Testis (tissue), 2 donors: ENCODE measurements at regions not wholly inside any gene's neighbourhood (a gene's known extent, or its start where the extent isn't known, plus 50 kb on each side); places are given as distances from the start of the nearest gene placed in this dataset.
A peak's percentile ranks its signal among the peaks of the same experiment; 100 is the strongest.

Experiments used
- DNase-seq: peaks from one replicate; pipeline ENCODE4 v3.0.0-alpha.2; 2019
- H3K27ac ChIP-seq, 2 donors: fragments of 200-600 bp; sonication (generic); one replicate each; pipeline ENCODE4 v1.5.1; 2019
- H3K27me3 ChIP-seq: fragments of 200-600 bp; sonication (generic); one replicate; pipeline ENCODE4 v1.5.1; 2019
- H3K36me3 ChIP-seq: fragments of 200-600 bp; sonication (generic); one replicate; pipeline ENCODE4 v1.5.1; 2017; ENCODE audit warnings: low read depth; ENCODE audit errors: missing control alignments
- H3K4me1 ChIP-seq: fragments of 200-600 bp; sonication (generic); one replicate; pipeline ENCODE4 v1.5.1; 2019
- H3K4me3 ChIP-seq, 2 donors: fragments of 200-600 bp; sonication (generic); one replicate each; pipeline ENCODE4 v1.5.1; 2017 to 2019
- H3K9me3 ChIP-seq: fragments of 200-600 bp; sonication (generic); one replicate; pipeline ENCODE4 v1.5.1; 2017
- POLR2A ChIP-seq: fragments of 450-650 bp; IDR thresholded peaks from one replicate; pipeline ENCODE4 v1.6.1; 2017; ENCODE audit warnings: antibody characterized with exemption, mild to moderate bottlenecking, moderate library complexity
- WGBS, 2 donors: methylation state at CpG; one replicate each; pipeline ENCODE4 v1.1.5; 2018; 5-methylcytosine and 5-hydroxymethylcytosine counted together
- intact Hi-C: fragments of 100-400 bp; cut with DNase I; formaldehyde crosslinking; loops from one replicate; pipeline ENCODE4 v1.15.1; 2023; ENCODE audit warnings: low total_unique reads
- TF ChIP-seq, protein P1 (sequence below), 3 experiments: fragments of 450-650 bp in 2 of 3; fragments of 200-600 bp in 1 of 3; sonication (generic) in 1 of 3; IDR thresholded peaks; one replicate each; pipeline ENCODE4 v1.5.1; 2016 to 2019; ENCODE audit warnings: antibody characterized with exemption in 3 of 3, mild to moderate bottlenecking in 2 of 3, moderate library complexity in 1 of 3

DNA sequence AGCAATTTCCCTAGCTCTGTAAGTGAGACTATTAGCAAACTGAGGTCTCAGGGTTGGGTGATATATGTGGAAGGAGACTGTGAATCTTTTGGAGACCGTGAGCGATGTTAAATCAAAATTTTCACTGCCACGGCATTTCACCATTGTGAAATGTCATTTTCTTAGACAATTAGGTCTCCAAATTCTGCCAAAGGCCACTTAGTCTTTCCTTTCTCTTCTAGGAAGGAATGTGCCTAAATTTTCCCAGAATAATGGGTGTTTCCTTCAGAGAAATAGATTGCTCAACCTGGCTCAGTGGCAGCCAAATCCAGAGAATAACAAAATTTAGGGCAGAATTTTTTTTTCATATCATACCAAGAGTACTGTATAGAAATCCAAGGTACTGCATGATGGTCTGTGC, 64.5 kb upstream of the SCEL start:
- Histone ChIP-seq H3K36me3 (no peaks in the 10 kb centered on the region), H3K4me3 (no peak overlapping the region), H3K27me3 (no peaks in the 10 kb centered on the region), H3K9me3 (no peaks in the 10 kb centered on the region), H3K27ac (no peak overlapping the region), H3K4me1 (no peaks in the 10 kb centered on the region)
- WGBS, 2 donors = 93 to 94% methylated on average over 3 of the region's 3 CpGs
- no peak for DNase-seq
- TF ChIP-seq, protein P1, sequence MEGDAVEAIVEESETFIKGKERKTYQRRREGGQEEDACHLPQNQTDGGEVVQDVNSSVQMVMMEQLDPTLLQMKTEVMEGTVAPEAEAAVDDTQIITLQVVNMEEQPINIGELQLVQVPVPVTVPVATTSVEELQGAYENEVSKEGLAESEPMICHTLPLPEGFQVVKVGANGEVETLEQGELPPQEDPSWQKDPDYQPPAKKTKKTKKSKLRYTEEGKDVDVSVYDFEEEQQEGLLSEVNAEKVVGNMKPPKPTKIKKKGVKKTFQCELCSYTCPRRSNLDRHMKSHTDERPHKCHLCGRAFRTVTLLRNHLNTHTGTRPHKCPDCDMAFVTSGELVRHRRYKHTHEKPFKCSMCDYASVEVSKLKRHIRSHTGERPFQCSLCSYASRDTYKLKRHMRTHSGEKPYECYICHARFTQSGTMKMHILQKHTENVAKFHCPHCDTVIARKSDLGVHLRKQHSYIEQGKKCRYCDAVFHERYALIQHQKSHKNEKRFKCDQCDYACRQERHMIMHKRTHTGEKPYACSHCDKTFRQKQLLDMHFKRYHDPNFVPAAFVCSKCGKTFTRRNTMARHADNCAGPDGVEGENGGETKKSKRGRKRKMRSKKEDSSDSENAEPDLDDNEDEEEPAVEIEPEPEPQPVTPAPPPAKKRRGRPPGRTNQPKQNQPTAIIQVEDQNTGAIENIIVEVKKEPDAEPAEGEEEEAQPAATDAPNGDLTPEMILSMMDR (IDR thresholded peaks at IDR 0.05) = no peak
- TF ChIP-seq POLR2A = no peak
- intact Hi-C loops = no loop called here

DNA sequence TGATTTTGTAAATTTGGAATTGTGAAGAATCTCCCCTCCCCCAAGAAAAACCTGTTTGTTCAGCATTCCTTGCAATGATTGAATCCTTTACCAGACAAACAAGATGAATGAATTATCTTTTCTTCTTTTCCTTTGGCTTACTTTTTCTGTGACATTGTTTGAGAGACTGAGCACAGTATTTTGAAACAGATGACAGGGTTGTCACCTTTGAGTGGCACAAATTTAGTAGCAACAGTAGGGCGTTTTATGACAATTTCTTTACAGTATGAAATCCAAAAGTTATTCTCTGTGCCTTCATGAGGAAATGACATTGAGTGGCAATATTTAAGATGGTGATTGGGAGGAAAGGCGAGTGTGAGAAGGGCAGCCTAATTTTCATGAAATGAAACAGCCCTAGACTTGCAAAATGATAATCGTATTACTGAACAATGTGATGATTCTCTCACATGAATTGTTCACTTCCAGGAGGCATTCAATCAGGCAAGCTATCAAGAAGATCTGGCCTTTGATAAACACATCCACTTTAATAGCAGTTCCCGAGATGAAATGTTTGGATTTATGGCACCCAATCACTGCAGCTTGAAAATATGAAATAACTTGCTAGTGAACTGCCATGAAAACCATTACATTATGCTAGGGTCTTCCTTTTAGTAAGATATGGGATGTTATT, 68.6 kb upstream of the SCEL start:
- no peaks in the 10 kb centered on the region for H3K27me3 ChIP-seq
- H3K36me3 ChIP-seq = no peaks in the 10 kb centered on the region
- H3K4me1 ChIP-seq = no peaks in the 10 kb centered on the region
- no peak overlapping the region for H3K27ac ChIP-seq
- intact Hi-C loops = no loop called here
- 77 to 86% methylated on average over 4 of the region's 4 CpGs for WGBS, 2 donors
- TF ChIP-seq, protein P1 (IDR thresholded peaks at IDR 0.05) = no peak
- no peak for TF ChIP-seq POLR2A
- no peak overlapping the region for H3K4me3 ChIP-seq
- no peaks in the 10 kb centered on the region for H3K9me3 ChIP-seq
- no peak for DNase-seq

DNA sequence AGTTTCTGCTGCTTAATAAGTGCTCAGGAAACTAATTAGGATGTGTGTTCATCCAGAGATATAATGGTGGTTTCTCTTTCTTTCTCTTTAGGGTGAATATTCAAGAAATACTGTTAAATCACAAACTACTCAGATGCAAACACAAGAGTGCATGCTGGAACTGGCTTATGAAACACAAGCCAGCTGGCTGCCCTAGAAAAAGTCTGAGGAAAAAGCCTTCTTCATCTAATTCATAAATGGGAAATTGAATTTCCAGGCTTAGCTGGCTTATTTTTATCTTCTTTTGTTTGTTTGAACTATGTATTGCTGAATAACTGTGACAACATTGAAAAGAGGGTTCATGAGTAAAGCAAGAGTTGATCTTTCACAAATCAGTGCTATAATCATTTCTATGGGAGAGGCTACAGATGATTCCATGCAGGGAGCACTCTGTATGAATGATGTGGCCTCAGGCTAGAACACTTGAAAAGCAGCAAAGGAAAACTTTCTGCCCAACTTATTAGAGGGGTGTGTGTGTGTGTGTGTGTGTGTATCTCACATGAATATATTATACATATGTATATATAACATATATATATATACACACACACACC, 69.8 kb upstream of the SCEL start:
- DNase-seq = no peak
- TF ChIP-seq POLR2A = no peak
- TF ChIP-seq, protein P1 (IDR thresholded peaks at IDR 0.05) = no peak

DNA sequence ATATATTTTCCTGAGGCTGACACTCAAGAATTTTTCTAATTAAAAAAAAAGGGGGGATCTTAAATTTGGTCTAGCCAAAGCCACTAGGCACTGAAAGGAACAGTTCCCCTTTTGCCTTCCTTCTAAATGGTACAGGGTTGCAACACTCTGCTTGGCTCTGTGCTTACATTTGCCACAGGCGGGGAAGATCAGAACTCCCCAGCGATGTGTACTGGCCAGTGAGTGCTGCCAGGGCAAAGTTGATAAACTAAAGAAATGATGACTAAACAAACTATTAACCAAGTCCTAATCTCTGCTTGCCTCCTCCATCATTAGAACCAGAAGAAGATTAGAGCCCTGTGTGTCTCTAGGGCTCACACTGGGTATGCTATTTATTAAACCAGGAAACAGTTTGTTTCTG, 75.3 kb upstream of the SCEL start:
- WGBS, 2 donors = 48 to 87% methylated on average over 2 of the region's 2 CpGs
- intact Hi-C loops = no loop called here
- no peak for TF ChIP-seq POLR2A
- TF ChIP-seq, protein P1 (IDR thresholded peaks at IDR 0.05) = no peak
- Histone ChIP-seq H3K27me3 (no peaks in the 10 kb centered on the region), H3K36me3 (no peaks in the 10 kb centered on the region), H3K27ac (no peak overlapping the region), H3K9me3 (no peaks in the 10 kb centered on the region), H3K4me3 (no peak overlapping the region), H3K4me1 (no peaks in the 10 kb centered on the region)
- peak; percentile 18 for DNase-seq

More for the DNA sequence above, 69.8 kb upstream of the SCEL start:
- no peaks in the 10 kb centered on the region for H3K27me3 ChIP-seq
- no peak overlapping the region for H3K27ac ChIP-seq
- no peaks in the 10 kb centered on the region for H3K36me3 ChIP-seq
- no peak overlapping the region for H3K4me3 ChIP-seq
- no peaks in the 10 kb centered on the region for H3K9me3 ChIP-seq
- H3K4me1 ChIP-seq = no peaks in the 10 kb centered on the region
- intact Hi-C loops = no loop called here

DNA sequence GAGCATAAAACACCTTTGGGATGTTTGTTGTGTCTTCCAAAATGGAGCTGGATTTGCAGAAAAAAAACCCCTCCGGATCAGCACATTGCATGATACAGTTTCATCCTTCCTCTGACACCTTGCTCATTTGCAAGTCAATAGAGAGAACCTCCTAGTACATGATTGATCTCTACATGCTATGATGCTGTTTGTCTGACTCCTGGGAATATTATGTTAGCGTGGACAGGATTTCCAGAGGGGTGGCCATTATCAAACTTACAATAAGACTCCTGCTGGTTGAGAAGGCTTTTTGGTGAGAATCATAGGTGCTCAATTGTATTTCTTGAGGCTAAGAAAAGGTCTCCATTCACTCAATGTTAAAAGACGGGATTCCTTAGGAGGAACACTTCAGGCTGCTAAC, 75.9 kb upstream of the SCEL start:
- DNase-seq = no peak
- H3K36me3 ChIP-seq = no peaks in the 10 kb centered on the region
- 85 to 90% methylated on average over 3 of the region's 3 CpGs for WGBS, 2 donors
- H3K4me1 ChIP-seq = no peaks in the 10 kb centered on the region
- H3K27ac ChIP-seq = no peak overlapping the region
- no peaks in the 10 kb centered on the region for H3K9me3 ChIP-seq
- TF ChIP-seq, protein P1 (IDR thresholded peaks at IDR 0.05) = no peak
- TF ChIP-seq POLR2A = no peak
- no peak overlapping the region for H3K4me3 ChIP-seq
- intact Hi-C loops = no loop called here
- no peaks in the 10 kb centered on the region for H3K27me3 ChIP-seq
